H1 (cell line): ENCODE measurements at regions not wholly inside any gene's neighbourhood (a gene's known extent, or its start where the extent isn't known, plus 50 kb on each side); places are given as distances from the start of the nearest gene placed in this dataset.

Source experiments
- CBX5 ChIP-seq: fragments of 300-800, 300-1000 bp; sonication (generic); IDR thresholded peaks from 2 replicates; pipeline ENCODE4 v1.7.1; 2016; ENCODE audit warnings: antibody characterized with exemption, low read length, low read depth
- POLR2AphosphoS5 ChIP-seq: IDR thresholded peaks from 2 replicates; pipeline ENCODE4 v1.6.1; 2011; ENCODE audit warnings: low read depth, low read length
- RBBP5 ChIP-seq: IDR thresholded peaks from 2 replicates; pipeline ENCODE4 v1.7.1; 2012; ENCODE audit warnings: low read depth, mild to moderate bottlenecking, inconsistent platforms, low read length, moderate library complexity, borderline replicate concordance

- TF ChIP-seq RBBP5 (no peak), POLR2AphosphoS5 (no peak), CBX5 (no peak)
Observed at GRCh38 chr18:26648509-26649192, 100.3 kb upstream of the KCTD1 start (continued).
